Coronary artery (tissue), 2 donors: ENCODE measurements at regions not wholly inside any gene's neighbourhood (a gene's known extent, or its start where the extent isn't known, plus 50 kb on each side); places are given as distances from the start of the nearest gene placed in this dataset.
A peak's percentile ranks its signal among the peaks of the same experiment; 100 is the strongest.

Source experiments
- DNase-seq: peaks from one replicate; pipeline ENCODE4 v3.0.0-alpha.2; 2017; ENCODE audit warnings: low spot score
- H3K27ac ChIP-seq, 2 donors: fragments of 200-600 bp; sonication (generic); one replicate each; pipeline ENCODE4 v1.5.1; 2016 to 2019
- H3K4me3 ChIP-seq: fragments of 200-600 bp; sonication (generic); 2 replicates; pipeline ENCODE4 v1.5.1; 2016; ENCODE audit warnings: mild to moderate bottlenecking, moderate library complexity
- TF ChIP-seq, protein P1 (sequence below): fragments of 200-600 bp; sonication (generic); IDR thresholded peaks from one replicate; pipeline ENCODE4 v1.5.1; 2019; ENCODE audit warnings: antibody characterized with exemption

- no peak overlapping the region for H3K4me3 ChIP-seq
- DNase-seq = no peak
- no peak overlapping the region for H3K27ac ChIP-seq
- TF ChIP-seq, protein P1, sequence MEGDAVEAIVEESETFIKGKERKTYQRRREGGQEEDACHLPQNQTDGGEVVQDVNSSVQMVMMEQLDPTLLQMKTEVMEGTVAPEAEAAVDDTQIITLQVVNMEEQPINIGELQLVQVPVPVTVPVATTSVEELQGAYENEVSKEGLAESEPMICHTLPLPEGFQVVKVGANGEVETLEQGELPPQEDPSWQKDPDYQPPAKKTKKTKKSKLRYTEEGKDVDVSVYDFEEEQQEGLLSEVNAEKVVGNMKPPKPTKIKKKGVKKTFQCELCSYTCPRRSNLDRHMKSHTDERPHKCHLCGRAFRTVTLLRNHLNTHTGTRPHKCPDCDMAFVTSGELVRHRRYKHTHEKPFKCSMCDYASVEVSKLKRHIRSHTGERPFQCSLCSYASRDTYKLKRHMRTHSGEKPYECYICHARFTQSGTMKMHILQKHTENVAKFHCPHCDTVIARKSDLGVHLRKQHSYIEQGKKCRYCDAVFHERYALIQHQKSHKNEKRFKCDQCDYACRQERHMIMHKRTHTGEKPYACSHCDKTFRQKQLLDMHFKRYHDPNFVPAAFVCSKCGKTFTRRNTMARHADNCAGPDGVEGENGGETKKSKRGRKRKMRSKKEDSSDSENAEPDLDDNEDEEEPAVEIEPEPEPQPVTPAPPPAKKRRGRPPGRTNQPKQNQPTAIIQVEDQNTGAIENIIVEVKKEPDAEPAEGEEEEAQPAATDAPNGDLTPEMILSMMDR = no peak
These were observed 51.9 kb upstream of the PRRC2C start for GRCh38 chr1:171433451-171433850.

DNA sequence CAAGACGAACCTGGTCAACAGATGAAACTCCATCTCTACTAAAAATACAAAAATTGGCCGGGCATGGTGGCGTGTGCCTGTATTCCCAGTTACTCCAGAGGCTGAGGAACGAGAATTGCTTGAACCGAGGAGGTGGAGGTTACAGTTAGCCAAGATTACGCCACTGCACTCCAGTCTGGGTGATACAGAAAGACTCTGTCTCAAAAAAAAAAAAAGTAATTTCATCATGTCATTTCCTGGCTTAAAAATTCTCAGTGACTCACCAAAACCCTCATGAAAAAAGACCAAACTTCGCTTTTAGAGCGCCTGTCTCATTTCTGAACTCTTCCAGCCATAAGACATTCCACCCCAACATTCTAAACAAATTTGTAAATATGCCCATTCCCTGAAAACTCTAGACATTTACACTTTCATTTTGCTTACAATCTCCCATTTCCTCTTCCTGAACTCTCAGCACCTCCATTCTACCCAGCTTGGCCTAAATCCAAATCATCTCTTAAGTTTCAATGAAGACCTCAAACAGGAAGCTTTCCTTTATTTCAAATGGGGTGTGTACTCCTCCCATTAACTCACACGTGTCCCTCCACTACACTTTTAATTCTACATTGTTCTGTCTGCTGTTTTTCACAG, 50.5 kb upstream of the PRRC2C start:
- H3K27ac ChIP-seq = peak overlapping the region; percentile 74 to 87
- peak overlapping the region; percentile 34 for H3K4me3 ChIP-seq
- peak; percentile 80 for DNase-seq
- TF ChIP-seq, protein P1 = no peak
